Liver (tissue), 8 donors: ENCODE measurements at regions not wholly inside any gene's neighbourhood (a gene's known extent, or its start where the extent isn't known, plus 50 kb on each side); places are given as distances from the start of the nearest gene placed in this dataset.

Source experiments
- DNase-seq: peaks from one replicate; pipeline ENCODE4 v3.0.0-alpha.2; 2017; ENCODE audit warnings: low spot score
- H3K27ac ChIP-seq, 2 donors: one replicate each; pipeline ENCODE4 v1.7.0; 2013; ENCODE audit warnings: inconsistent platforms in 2 of 2, low read length in 2 of 2, control low read depth in 1 of 2, low read depth in 1 of 2, mild to moderate bottlenecking in 1 of 2
- H3K27me3 ChIP-seq, 4 donors: one replicate each; pipeline versions ENCODE4 v1.6.1 to v1.7.0; 2013; ENCODE audit warnings: low read length in 3 of 4, inconsistent platforms in 1 of 4, mild to moderate bottlenecking in 1 of 4, moderate library complexity in 1 of 4; ENCODE audit not compliant: control insufficient read depth in 4 of 4, insufficient read depth in 4 of 4
- H3K36me3 ChIP-seq, 4 donors: one replicate each; pipeline versions ENCODE4 v1.6.1 to v1.7.0; 2013; ENCODE audit warnings: low read length in 3 of 4, mild to moderate bottlenecking in 3 of 4, low read depth in 1 of 4, moderate library complexity in 1 of 4; ENCODE audit not compliant: control insufficient read depth in 4 of 4, insufficient read depth in 3 of 4
- H3K4me1 ChIP-seq, 4 donors: one replicate each; pipeline versions ENCODE4 v1.6.1 to v1.7.0; 2013; ENCODE audit warnings: low read length in 3 of 4, mild to moderate bottlenecking in 3 of 4, moderate library complexity in 1 of 4; ENCODE audit not compliant: control insufficient read depth in 4 of 4, insufficient read depth in 4 of 4
- H3K4me3 ChIP-seq, 3 donors: one replicate each; pipeline versions ENCODE4 v1.6.1 to v1.7.0; 2013; ENCODE audit warnings: low read length in 3 of 3, control low read depth in 1 of 3, low read depth in 1 of 3, mild to moderate bottlenecking in 1 of 3
- H3K9ac ChIP-seq, 2 donors: one replicate each; pipeline ENCODE4 v1.7.0; 2013; ENCODE audit warnings: low read length in 2 of 2, mild to moderate bottlenecking in 2 of 2, moderate library complexity in 2 of 2, control low read depth in 1 of 2, low read depth in 1 of 2
- H3K9me3 ChIP-seq, 4 donors: one replicate each; pipeline versions ENCODE4 v1.6.1 to v1.7.0; 2013; ENCODE audit warnings: low read length in 3 of 4; ENCODE audit not compliant: control insufficient read depth in 4 of 4
- ATF3 ChIP-seq: IDR thresholded peaks from 2 replicates; pipeline ENCODE4 v1.6.1; 2016; ENCODE audit warnings: antibody characterized with exemption
- EGR1 ChIP-seq, 2 donors: IDR thresholded peaks; 2 replicates each; pipeline ENCODE4 v1.6.1; 2016 to 2018; ENCODE audit warnings: antibody characterized with exemption in 2 of 2, low read depth in 2 of 2
- FOXA1 ChIP-seq: IDR thresholded peaks from 2 replicates; pipeline ENCODE4 v1.6.1; 2016; ENCODE audit warnings: antibody characterized with exemption
- FOXA2 ChIP-seq: IDR thresholded peaks from 2 replicates; pipeline ENCODE4 v1.6.1; 2016; ENCODE audit warnings: antibody characterized with exemption
- GABPA ChIP-seq, 2 donors: IDR thresholded peaks in 1 of 2; conservative IDR thresholded peaks in 1 of 2; 2 replicates each; pipeline ENCODE4 v1.6.1; 2016; ENCODE audit warnings: antibody characterized with exemption in 2 of 2, mild to moderate bottlenecking in 1 of 2, moderate library complexity in 1 of 2
- HNF4A ChIP-seq, 2 donors: conservative IDR thresholded peaks; 2 replicates each; pipeline ENCODE4 v1.6.1; 2016; ENCODE audit warnings: antibody characterized with exemption in 2 of 2, mild to moderate bottlenecking in 2 of 2
- HNF4G ChIP-seq: IDR thresholded peaks from 2 replicates; pipeline ENCODE4 v1.6.1; 2016; ENCODE audit warnings: antibody characterized with exemption
- JUND ChIP-seq, 2 donors: IDR thresholded peaks; 2 replicates each; pipeline ENCODE4 v1.6.1; 2016; ENCODE audit warnings: antibody characterized with exemption in 2 of 2
- MAX ChIP-seq: IDR thresholded peaks from 2 replicates; pipeline ENCODE4 v1.6.1; 2016; ENCODE audit warnings: antibody characterized with exemption
- NR2F2 ChIP-seq: IDR thresholded peaks from 2 replicates; pipeline ENCODE4 v1.6.1; 2016; ENCODE audit warnings: antibody characterized with exemption
- RAD21 ChIP-seq, 2 donors: IDR thresholded peaks; 2 replicates each; pipeline ENCODE4 v1.6.1; 2016; ENCODE audit warnings: antibody characterized with exemption in 2 of 2, mild to moderate bottlenecking in 2 of 2
- RXRA ChIP-seq, 2 donors: IDR thresholded peaks; 2 replicates each; pipeline ENCODE4 v1.6.1; 2017 to 2018; ENCODE audit warnings: antibody characterized with exemption in 2 of 2, mild to moderate bottlenecking in 1 of 2
- SP1 ChIP-seq: IDR thresholded peaks from 2 replicates; pipeline ENCODE4 v1.6.1; 2018; ENCODE audit warnings: antibody characterized with exemption, mild to moderate bottlenecking
- TAF1 ChIP-seq: conservative IDR thresholded peaks from 2 replicates; pipeline ENCODE4 v1.6.1; 2016; ENCODE audit warnings: antibody characterized with exemption, mild to moderate bottlenecking
- YY1 ChIP-seq: IDR thresholded peaks from 2 replicates; pipeline ENCODE4 v1.6.1; 2016; ENCODE audit warnings: antibody characterized with exemption, mild to moderate bottlenecking
- ZBTB33 ChIP-seq: IDR thresholded peaks from 2 replicates; pipeline ENCODE4 v1.6.1; 2016; ENCODE audit warnings: antibody characterized with exemption
- WGBS: extraction: QIAGEN DNeasy Blood & Tissue Kit; methylation state at CpG from one replicate; pipeline ENCODE4 v1.1.7; 2013; 5-methylcytosine and 5-hydroxymethylcytosine counted together
- TF ChIP-seq, protein P1 (sequence below): IDR thresholded peaks from 2 replicates; pipeline ENCODE4 v1.6.1; 2016; ENCODE audit warnings: antibody characterized with exemption, mild to moderate bottlenecking
- TF ChIP-seq, protein P2 (sequence below): fragments of 150-350 bp; IDR thresholded peaks from 2 replicates; pipeline ENCODE4 v1.5.1; 2017; ENCODE audit warnings: improper control_type of control experiment, low read depth, low read length; ENCODE audit not compliant: missing input control
- donor health status: healthy.
- donor health status: healthy.
- donor health status: healthy.
- donor health status: healthy.
- donor health status: healthy.

DNA sequence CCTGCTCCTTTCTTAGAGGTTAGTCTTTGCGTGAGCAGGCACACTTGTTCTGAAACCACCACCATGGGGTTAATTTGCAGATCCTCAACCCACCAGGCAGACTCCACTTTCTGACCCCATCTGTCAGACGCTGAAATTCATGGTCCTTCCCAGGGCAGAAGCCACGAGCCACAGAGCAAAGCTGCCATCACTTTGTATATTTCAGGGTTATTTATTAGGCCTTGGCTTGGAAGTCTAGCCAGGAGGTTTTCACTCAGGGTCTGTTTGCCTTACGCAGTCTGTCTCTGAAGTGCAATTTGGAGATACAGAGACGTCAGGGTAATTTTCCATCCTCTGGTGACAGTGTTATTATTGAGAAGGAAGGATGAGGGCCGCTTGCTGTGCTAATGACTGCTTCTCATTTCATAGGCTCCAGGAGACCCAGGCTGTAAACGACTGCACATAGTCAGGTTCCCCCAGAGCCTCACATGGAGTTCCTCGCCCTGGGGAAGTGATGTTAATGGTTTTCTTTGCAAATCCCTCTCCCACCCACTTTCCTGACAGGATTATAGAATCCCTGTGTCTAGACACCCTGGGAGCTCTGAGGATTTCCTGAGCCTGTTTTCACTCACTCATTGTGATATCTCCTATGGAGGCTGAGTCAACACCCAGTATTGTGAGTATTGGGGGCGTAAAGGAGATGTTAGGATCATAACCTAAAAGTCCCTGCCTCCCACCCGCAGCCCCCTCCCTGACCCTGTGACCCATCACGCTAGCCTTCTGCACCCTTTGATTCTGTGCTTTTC is 269.0 kb downstream of the ABCC12 start:
- WGBS, result 41% methylated on average over 11 of the region's 11 CpGs
- Histone ChIP-seq H3K9ac (no peak overlapping the region), H3K9me3 (no peaks in the 10 kb centered on the region), H3K4me3 (no peak overlapping the region), H3K36me3 (no peaks in the 10 kb centered on the region), H3K27ac (no peak overlapping the region), H3K4me1 (no peaks in the 10 kb centered on the region), H3K27me3 (peaks cover 0 to 5% (median 0%) of the 10 kb centered on the region in 4 donors)
- TF ChIP-seq TAF1 (no peak), HNF4A (conservative IDR thresholded peaks at IDR 0.05) (no peak), RXRA (IDR thresholded peaks at IDR 0.05) (no peak), ATF3 (no peak), HNF4G (no peak), FOXA1 (no peak), RAD21 (IDR thresholded peaks at IDR 0.05) (no peak), MAX (no peak), JUND (IDR thresholded peaks at IDR 0.05) (no peak), FOXA2 (no peak), EGR1 (IDR thresholded peaks at IDR 0.05; ENCODE audit: low read depth in 2 of 2) (no peak), GABPA (IDR thresholded peaks at IDR 0.05 in 1 of 2, conservative IDR thresholded peaks at IDR 0.05 in 1 of 2) (no peak), ZBTB33 (no peak), SP1 (no peak), YY1 (no peak), NR2F2 (no peak)
- TF ChIP-seq, protein P1, sequence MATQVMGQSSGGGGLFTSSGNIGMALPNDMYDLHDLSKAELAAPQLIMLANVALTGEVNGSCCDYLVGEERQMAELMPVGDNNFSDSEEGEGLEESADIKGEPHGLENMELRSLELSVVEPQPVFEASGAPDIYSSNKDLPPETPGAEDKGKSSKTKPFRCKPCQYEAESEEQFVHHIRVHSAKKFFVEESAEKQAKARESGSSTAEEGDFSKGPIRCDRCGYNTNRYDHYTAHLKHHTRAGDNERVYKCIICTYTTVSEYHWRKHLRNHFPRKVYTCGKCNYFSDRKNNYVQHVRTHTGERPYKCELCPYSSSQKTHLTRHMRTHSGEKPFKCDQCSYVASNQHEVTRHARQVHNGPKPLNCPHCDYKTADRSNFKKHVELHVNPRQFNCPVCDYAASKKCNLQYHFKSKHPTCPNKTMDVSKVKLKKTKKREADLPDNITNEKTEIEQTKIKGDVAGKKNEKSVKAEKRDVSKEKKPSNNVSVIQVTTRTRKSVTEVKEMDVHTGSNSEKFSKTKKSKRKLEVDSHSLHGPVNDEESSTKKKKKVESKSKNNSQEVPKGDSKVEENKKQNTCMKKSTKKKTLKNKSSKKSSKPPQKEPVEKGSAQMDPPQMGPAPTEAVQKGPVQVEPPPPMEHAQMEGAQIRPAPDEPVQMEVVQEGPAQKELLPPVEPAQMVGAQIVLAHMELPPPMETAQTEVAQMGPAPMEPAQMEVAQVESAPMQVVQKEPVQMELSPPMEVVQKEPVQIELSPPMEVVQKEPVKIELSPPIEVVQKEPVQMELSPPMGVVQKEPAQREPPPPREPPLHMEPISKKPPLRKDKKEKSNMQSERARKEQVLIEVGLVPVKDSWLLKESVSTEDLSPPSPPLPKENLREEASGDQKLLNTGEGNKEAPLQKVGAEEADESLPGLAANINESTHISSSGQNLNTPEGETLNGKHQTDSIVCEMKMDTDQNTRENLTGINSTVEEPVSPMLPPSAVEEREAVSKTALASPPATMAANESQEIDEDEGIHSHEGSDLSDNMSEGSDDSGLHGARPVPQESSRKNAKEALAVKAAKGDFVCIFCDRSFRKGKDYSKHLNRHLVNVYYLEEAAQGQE, result no peak
- TF ChIP-seq, protein P2, sequence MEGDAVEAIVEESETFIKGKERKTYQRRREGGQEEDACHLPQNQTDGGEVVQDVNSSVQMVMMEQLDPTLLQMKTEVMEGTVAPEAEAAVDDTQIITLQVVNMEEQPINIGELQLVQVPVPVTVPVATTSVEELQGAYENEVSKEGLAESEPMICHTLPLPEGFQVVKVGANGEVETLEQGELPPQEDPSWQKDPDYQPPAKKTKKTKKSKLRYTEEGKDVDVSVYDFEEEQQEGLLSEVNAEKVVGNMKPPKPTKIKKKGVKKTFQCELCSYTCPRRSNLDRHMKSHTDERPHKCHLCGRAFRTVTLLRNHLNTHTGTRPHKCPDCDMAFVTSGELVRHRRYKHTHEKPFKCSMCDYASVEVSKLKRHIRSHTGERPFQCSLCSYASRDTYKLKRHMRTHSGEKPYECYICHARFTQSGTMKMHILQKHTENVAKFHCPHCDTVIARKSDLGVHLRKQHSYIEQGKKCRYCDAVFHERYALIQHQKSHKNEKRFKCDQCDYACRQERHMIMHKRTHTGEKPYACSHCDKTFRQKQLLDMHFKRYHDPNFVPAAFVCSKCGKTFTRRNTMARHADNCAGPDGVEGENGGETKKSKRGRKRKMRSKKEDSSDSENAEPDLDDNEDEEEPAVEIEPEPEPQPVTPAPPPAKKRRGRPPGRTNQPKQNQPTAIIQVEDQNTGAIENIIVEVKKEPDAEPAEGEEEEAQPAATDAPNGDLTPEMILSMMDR, result no peak
- DNase-seq, result no peak
